Neural progenitor cell (in vitro differentiated cells): ENCODE measurements at regions not wholly inside any gene's neighbourhood (a gene's known extent, or its start where the extent isn't known, plus 50 kb on each side); places are given as distances from the start of the nearest gene placed in this dataset.

Experiments used
- DNase-seq: peaks from one replicate; pipeline ENCODE4 v3.0.0-alpha.2; 2016; ENCODE audit warnings: low spot score
- H2AFZ ChIP-seq: fragments of 200-600 bp; sonication (generic); replicated peaks from 2 replicates; pipeline ENCODE4 v1.6.1; 2016; ENCODE audit warnings: antibody characterized with exemption
- H3F3A ChIP-seq: fragments of 200-600 bp; sonication (generic); 2 replicates; pipeline ENCODE4 v1.6.1; 2016; ENCODE audit warnings: antibody characterized with exemption, low read depth
- H3K27ac ChIP-seq: fragments of 200-600 bp; sonication (generic); 2 replicates; pipeline ENCODE4 v1.5.1; 2016; ENCODE audit warnings: mild to moderate bottlenecking
- H3K27me3 ChIP-seq: fragments of 200-600 bp; sonication (generic); 2 replicates; pipeline ENCODE4 v1.6.1; 2016; ENCODE audit warnings: mild to moderate bottlenecking, moderate library complexity
- H3K36me3 ChIP-seq: fragments of 200-600 bp; sonication (generic); 2 replicates; pipeline ENCODE4 v1.5.1; 2016
- H3K4me1 ChIP-seq: fragments of 200-600 bp; sonication (generic); 2 replicates; pipeline ENCODE4 v1.6.1; 2016; ENCODE audit warnings: mixed run types
- H3K4me2 ChIP-seq: fragments of 200-600 bp; sonication (generic); 2 replicates; pipeline ENCODE4 v1.6.1; 2016
- H3K4me3 ChIP-seq: fragments of 200-600 bp; sonication (generic); 2 replicates; pipeline ENCODE4 v1.5.1; 2016
- H3K79me2 ChIP-seq: fragments of 200-600 bp; sonication (generic); 2 replicates; pipeline ENCODE4 v1.6.1; 2016; ENCODE audit warnings: low read depth
- H3K9ac ChIP-seq: fragments of 200-600 bp; sonication (generic); 2 replicates; pipeline ENCODE4 v1.6.1; 2016
- H3K9me3 ChIP-seq: fragments of 200-600 bp; sonication (generic); 2 replicates; pipeline ENCODE4 v1.5.1; 2016; ENCODE audit warnings: low read depth
- H4K20me1 ChIP-seq: fragments of 200-600 bp; sonication (generic); 2 replicates; pipeline ENCODE4 v1.6.1; 2016; ENCODE audit warnings: low read depth
- H3K27ac Mint-ChIP-seq: 3 replicates; pipeline ENCODE4 v1.8.0; 2021; ENCODE audit warnings: mixed read lengths
- H3K27me3 Mint-ChIP-seq: 2 replicates; pipeline ENCODE4 v1.8.0; 2022; ENCODE audit warnings: low read depth, mild to moderate bottlenecking, inconsistent platforms, moderate library complexity, mixed read lengths; ENCODE audit not compliant: insufficient read depth
- H3K36me3 Mint-ChIP-seq: 3 replicates; pipeline ENCODE4 v1.8.0; 2021; ENCODE audit warnings: mixed read lengths
- H3K4me1 Mint-ChIP-seq: 3 replicates; pipeline ENCODE4 v1.8.0; 2021; ENCODE audit warnings: mixed read lengths
- H3K4me3 Mint-ChIP-seq: 3 replicates; pipeline ENCODE4 v1.8.0; 2021; ENCODE audit warnings: mild to moderate bottlenecking, moderate library complexity, mixed read lengths
- H3K9me3 Mint-ChIP-seq: 3 replicates; pipeline ENCODE4 v1.8.0; 2020; ENCODE audit warnings: mixed read lengths
- CTCF ChIP-seq: fragments of 200-600 bp; sonication (generic); IDR thresholded peaks from 2 replicates; pipeline ENCODE4 v1.5.1; 2017; ENCODE audit warnings: antibody characterized with exemption, mild to moderate bottlenecking
- EZH2 ChIP-seq: fragments of 200-600 bp; sonication (generic); IDR thresholded peaks from 2 replicates; pipeline ENCODE4 v1.6.1; 2017; ENCODE audit warnings: antibody characterized with exemption, mild to moderate bottlenecking, moderate library complexity
- EZH2phosphoT487 ChIP-seq: fragments of 200-600 bp; sonication (generic); IDR thresholded peaks from 2 replicates; pipeline ENCODE4 v1.6.1; 2017; ENCODE audit warnings: antibody characterized with exemption

DNA sequence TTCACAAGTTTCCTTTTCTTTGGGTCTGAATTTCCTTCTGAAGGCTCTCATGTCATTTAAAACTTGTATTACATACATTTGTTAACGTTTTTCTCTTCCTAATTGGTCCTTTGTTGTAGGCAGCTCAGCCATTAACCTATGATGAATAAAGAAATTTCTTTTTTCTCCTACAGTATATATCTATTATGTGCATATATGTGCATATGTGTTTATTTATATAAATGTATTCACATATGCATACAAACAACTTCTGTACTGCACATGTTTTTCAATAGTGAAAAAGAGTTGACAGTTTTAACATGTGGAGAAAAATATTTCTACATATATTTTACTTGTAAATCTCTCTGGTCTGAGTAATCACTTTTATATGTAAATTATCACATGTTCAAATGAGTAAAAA, 1674.9 kb upstream of the PCDH20 start:
- H2AFZ ChIP-seq: no peak overlapping the region
- H4K20me1 ChIP-seq: no peaks in the 10 kb centered on the region
- DNase-seq: no peak
- Mint-ChIP-seq H3K4me3 (no peak overlapping the region), H3K9me3 (no peaks in the 10 kb centered on the region), H3K27ac (no peak overlapping the region), H3K36me3 (no peaks in the 10 kb centered on the region), H3K27me3 (no peaks in the 10 kb centered on the region), H3K4me1 (no peaks in the 10 kb centered on the region)
- H3F3A ChIP-seq: no peaks in the 10 kb centered on the region
- H3K4me3 ChIP-seq: no peak overlapping the region
- H3K9me3 ChIP-seq: no peaks in the 10 kb centered on the region
- no peak for TF ChIP-seq EZH2phosphoT487
- TF ChIP-seq EZH2: no peak
- TF ChIP-seq CTCF: no peak
- H3K79me2 ChIP-seq: no peaks in the 10 kb centered on the region
- no peak overlapping the region for H3K27ac ChIP-seq
- no peaks in the 10 kb centered on the region for H3K27me3 ChIP-seq
- no peak overlapping the region for H3K9ac ChIP-seq
- H3K4me1 ChIP-seq: no peaks in the 10 kb centered on the region
- H3K4me2 ChIP-seq: no peak overlapping the region
- no peaks in the 10 kb centered on the region for H3K36me3 ChIP-seq

- no peak for DNase-seq
- H3K4me2 ChIP-seq: no peak overlapping the region
- no peak for TF ChIP-seq CTCF
- no peak for TF ChIP-seq EZH2phosphoT487
- TF ChIP-seq EZH2: no peak
- Mint-ChIP-seq H3K36me3 (no peaks in the 10 kb centered on the region), H3K27ac (no peak overlapping the region), H3K4me1 (no peaks in the 10 kb centered on the region), H3K9me3 (no peaks in the 10 kb centered on the region), H3K4me3 (no peak overlapping the region), H3K27me3 (no peaks in the 10 kb centered on the region)
- H3K27ac ChIP-seq: no peak overlapping the region
- H3K4me3 ChIP-seq: no peak overlapping the region
- no peaks in the 10 kb centered on the region for H3K9me3 ChIP-seq
- no peak overlapping the region for H3K9ac ChIP-seq
- H3K79me2 ChIP-seq: no peaks in the 10 kb centered on the region
- H3F3A ChIP-seq: no peaks in the 10 kb centered on the region
- H3K27me3 ChIP-seq: no peaks in the 10 kb centered on the region
- H2AFZ ChIP-seq: no peak overlapping the region
- no peaks in the 10 kb centered on the region for H3K4me1 ChIP-seq
- H4K20me1 ChIP-seq: no peaks in the 10 kb centered on the region
- no peaks in the 10 kb centered on the region for H3K36me3 ChIP-seq
Observed at GRCh38 chr13:63088226-63088625, 1672.6 kb upstream of the PCDH20 start.

DNA sequence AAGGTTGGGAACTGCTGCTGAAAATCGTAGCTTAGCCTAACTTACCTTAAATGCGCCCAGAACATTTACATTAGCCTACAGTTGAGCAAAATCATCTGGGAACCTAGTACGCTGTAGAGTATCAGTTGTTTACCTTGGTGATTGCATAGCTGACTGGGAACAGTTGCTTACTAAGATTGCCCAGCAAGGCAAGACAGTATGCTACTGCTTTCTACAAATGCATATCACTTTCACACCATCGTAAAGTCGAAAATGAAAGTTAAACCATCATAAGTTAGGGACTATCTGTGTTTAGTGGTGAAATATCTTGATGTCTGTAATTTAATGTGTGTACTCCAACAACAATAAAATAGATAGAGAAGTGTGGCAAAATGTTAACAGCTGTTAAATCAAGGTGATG, 1670.6 kb upstream of the PCDH20 start:
- H3K27me3 ChIP-seq: no peaks in the 10 kb centered on the region
- H3K9ac ChIP-seq: no peak overlapping the region
- Mint-ChIP-seq H3K27ac (no peak overlapping the region), H3K27me3 (no peaks in the 10 kb centered on the region), H3K4me3 (no peak overlapping the region), H3K36me3 (no peaks in the 10 kb centered on the region), H3K9me3 (no peaks in the 10 kb centered on the region), H3K4me1 (no peaks in the 10 kb centered on the region)
- H3K4me2 ChIP-seq: no peak overlapping the region
- no peak overlapping the region for H3K4me3 ChIP-seq
- TF ChIP-seq CTCF: no peak
- no peak for TF ChIP-seq EZH2phosphoT487
- no peak for TF ChIP-seq EZH2
- H3K36me3 ChIP-seq: no peaks in the 10 kb centered on the region
- no peaks in the 10 kb centered on the region for H3K9me3 ChIP-seq
- no peaks in the 10 kb centered on the region for H3K4me1 ChIP-seq
- no peaks in the 10 kb centered on the region for H4K20me1 ChIP-seq
- no peak for DNase-seq
- H3K79me2 ChIP-seq: no peaks in the 10 kb centered on the region
- no peaks in the 10 kb centered on the region for H3F3A ChIP-seq
- H2AFZ ChIP-seq: peak overlapping the region; percentile 5
- no peak overlapping the region for H3K27ac ChIP-seq

DNA sequence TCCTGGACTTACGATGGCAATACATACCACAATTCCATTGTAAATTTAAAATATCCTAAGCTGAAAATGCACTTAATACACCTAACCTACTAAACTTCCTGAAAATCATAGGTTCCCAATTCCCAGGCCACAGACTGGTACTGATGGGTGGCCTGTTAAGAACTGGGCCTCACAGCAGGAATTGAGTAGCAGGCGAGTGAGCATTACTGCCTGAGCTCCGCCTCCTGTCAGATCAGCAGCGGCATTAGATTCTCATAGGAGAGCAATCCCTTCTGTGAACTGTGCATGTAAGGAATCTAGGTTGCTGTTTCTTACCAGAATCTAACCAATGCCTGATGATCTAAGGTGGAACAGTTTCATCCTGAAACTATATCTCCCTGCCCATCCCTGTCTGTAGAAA, 1670.2 kb upstream of the PCDH20 start:
- H3K4me1 ChIP-seq: no peaks in the 10 kb centered on the region
- H3K27ac Mint-ChIP-seq: no peak overlapping the region
- no peak overlapping the region for H3K4me3 Mint-ChIP-seq
- no peaks in the 10 kb centered on the region for H4K20me1 ChIP-seq
- H3K9ac ChIP-seq: no peak overlapping the region
- H2AFZ ChIP-seq: peak overlapping the region; percentile 5
- H3K4me3 ChIP-seq: no peak overlapping the region
- no peaks in the 10 kb centered on the region for H3K9me3 ChIP-seq
- H3K9me3 Mint-ChIP-seq: no peaks in the 10 kb centered on the region
- H3K36me3 Mint-ChIP-seq: no peaks in the 10 kb centered on the region
- H3K27ac ChIP-seq: no peak overlapping the region
- H3K27me3 ChIP-seq: no peaks in the 10 kb centered on the region
- H3K79me2 ChIP-seq: no peaks in the 10 kb centered on the region
- peak; percentile 18 for DNase-seq
- no peak overlapping the region for H3K4me2 ChIP-seq
- no peaks in the 10 kb centered on the region for H3K4me1 Mint-ChIP-seq
- TF ChIP-seq EZH2phosphoT487 (no peak), EZH2 (no peak), CTCF (no peak)
- no peaks in the 10 kb centered on the region for H3K36me3 ChIP-seq
- no peaks in the 10 kb centered on the region for H3F3A ChIP-seq
- no peaks in the 10 kb centered on the region for H3K27me3 Mint-ChIP-seq
